CD4-positive, CD25-positive, alpha-beta regulatory T cell (primary cell): ENCODE measurements at regions not wholly inside any gene's neighbourhood (a gene's known extent, or its start where the extent isn't known, plus 50 kb on each side); places are given as distances from the start of the nearest gene placed in this dataset.

Source experiments
- ATAC-seq, 2 donors: fragments of 150-1000 bp; cut with Tn5 transposase; one replicate each; pipeline ENCODE4 v1.10.0; 2021; ENCODE audit warnings: low read depth in 2 of 2, moderate number of reproducible peaks in 2 of 2, moderate library complexity in 1 of 2
- DNase-seq, 3 donors: peaks; one replicate each; pipeline versions ENCODE4 v3.0.0 to v3.0.0-alpha.2; 2012 to 2022; ENCODE audit warnings: mixed read lengths in 1 of 3
- H3K27ac ChIP-seq: one replicate; pipeline ENCODE4 v1.7.0; 2013; ENCODE audit warnings: mild to moderate bottlenecking, low read length; ENCODE audit not compliant: insufficient read depth, poor library complexity, severe bottlenecking
- H3K27me3 ChIP-seq: one replicate; pipeline ENCODE4 v1.7.0; 2013; ENCODE audit warnings: low read length; ENCODE audit not compliant: control insufficient read depth, insufficient read depth
- H3K36me3 ChIP-seq: one replicate; pipeline ENCODE4 v1.7.0; 2013; ENCODE audit warnings: mild to moderate bottlenecking, low read length, moderate library complexity; ENCODE audit not compliant: control insufficient read depth, insufficient read depth
- H3K4me1 ChIP-seq: 2 replicates; pipeline ENCODE4 v1.7.0; 2013; ENCODE audit warnings: mild to moderate bottlenecking, low read length; ENCODE audit not compliant: insufficient read depth, control insufficient read depth, poor library complexity, severe bottlenecking
- H3K4me3 ChIP-seq: one replicate; pipeline ENCODE4 v1.7.0; 2013; ENCODE audit warnings: low read depth, mild to moderate bottlenecking, low read length, moderate library complexity
- H3K9me3 ChIP-seq, 2 experiments: 1 replicate in 1 of 2; 2 replicates in 1 of 2; pipeline ENCODE4 v1.7.0; 2013; ENCODE audit warnings: low read length in 2 of 2, mild to moderate bottlenecking in 1 of 2, moderate library complexity in 1 of 2; ENCODE audit not compliant: control insufficient read depth in 2 of 2
- H3K27ac Mint-ChIP-seq, 3 donors: one replicate each; pipeline ENCODE4 v1.8.0; 2020 to 2022; ENCODE audit warnings: mild to moderate bottlenecking in 3 of 3, mixed read lengths in 3 of 3, moderate library complexity in 2 of 3
- H3K27me3 Mint-ChIP-seq: one replicate; pipeline ENCODE4 v1.8.0; 2022; ENCODE audit warnings: mild to moderate bottlenecking, mixed read lengths
- H3K36me3 Mint-ChIP-seq: one replicate; pipeline ENCODE4 v1.8.0; 2020; ENCODE audit warnings: mixed read lengths
- H3K4me1 Mint-ChIP-seq, 4 donors: one replicate each; pipeline ENCODE4 v1.8.0; 2020 to 2022; ENCODE audit warnings: mixed read lengths in 4 of 4, mild to moderate bottlenecking in 1 of 4
- H3K4me3 Mint-ChIP-seq, 4 donors: one replicate each; pipeline ENCODE4 v1.8.0; 2020 to 2022; ENCODE audit warnings: mild to moderate bottlenecking in 4 of 4, mixed read lengths in 4 of 4, moderate library complexity in 3 of 4
- H3K9me3 Mint-ChIP-seq, 7 donors: one replicate each; pipeline ENCODE4 v1.8.0; 2020 to 2022; ENCODE audit warnings: mixed read lengths in 7 of 7, mild to moderate bottlenecking in 3 of 7, moderate library complexity in 2 of 7

DNA sequence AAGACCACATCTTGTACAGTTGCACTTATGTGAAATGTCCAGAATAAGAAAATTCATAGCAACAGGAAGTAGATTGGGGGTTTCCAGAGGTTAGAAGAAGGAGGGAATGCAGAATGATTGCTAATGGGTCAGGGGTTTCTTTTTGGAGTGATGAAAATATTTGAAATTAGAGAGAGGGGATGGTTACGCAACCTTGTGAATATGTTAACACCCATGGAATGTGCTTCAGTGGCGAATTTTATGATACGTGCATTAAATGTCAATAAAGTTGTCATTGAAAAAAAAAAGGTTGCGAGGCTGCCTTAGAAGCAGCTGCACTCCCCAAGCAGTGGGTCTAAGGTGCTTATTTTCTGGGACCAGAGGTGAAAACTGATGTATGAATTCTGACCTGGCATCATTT is 64.4 kb upstream of the SUB1 start:
- Histone ChIP-seq H3K27me3 (peaks cover 3% of the 10 kb centered on the region), H3K36me3 (no peaks in the 10 kb centered on the region), H3K9me3 (no peaks in the 10 kb centered on the region), H3K4me3 (no peak overlapping the region), H3K27ac (no peak overlapping the region), H3K4me1 (no peaks in the 10 kb centered on the region)
- Mint-ChIP-seq H3K4me3 (no peak overlapping the region), H3K27me3 (no peaks in the 10 kb centered on the region), H3K9me3 (no peaks in the 10 kb centered on the region), H3K36me3 (no peaks in the 10 kb centered on the region), H3K27ac (no peak overlapping the region), H3K4me1 (peaks cover 0 to 14% (median 8%) of the 10 kb centered on the region in 4 donors)
- no peak for DNase-seq
- ATAC-seq = no peak

DNA sequence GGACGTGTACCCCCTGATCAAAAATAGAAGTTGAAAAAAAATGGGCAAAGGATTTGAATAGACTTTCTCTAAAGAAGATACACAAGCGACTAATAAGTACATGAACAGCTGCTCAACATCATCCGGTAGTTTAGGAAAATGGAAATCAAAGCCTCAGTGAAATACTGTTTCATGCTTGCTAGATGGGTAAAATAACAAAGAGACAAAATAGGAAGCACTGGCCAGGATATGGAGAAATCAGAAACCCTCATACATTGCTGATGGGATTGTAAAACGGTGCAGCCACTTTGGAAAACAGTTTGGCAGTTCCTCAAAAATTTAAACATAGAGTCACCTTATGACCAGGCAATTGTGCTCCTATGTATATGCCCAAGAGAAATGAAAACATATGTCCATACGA is 65.0 kb upstream of the SUB1 start:
- no peaks in the 10 kb centered on the region for H3K36me3 Mint-ChIP-seq
- Histone ChIP-seq H3K9me3 (no peaks in the 10 kb centered on the region), H3K4me1 (no peaks in the 10 kb centered on the region), H3K27me3 (peaks cover 3% of the 10 kb centered on the region), H3K36me3 (no peaks in the 10 kb centered on the region), H3K4me3 (no peak overlapping the region), H3K27ac (no peak overlapping the region)
- peak overlapping the region in 1 of 4 donors; percentile 59 for H3K4me3 Mint-ChIP-seq
- ATAC-seq (no peak), DNase-seq (no peak)
- no peaks in the 10 kb centered on the region for H3K9me3 Mint-ChIP-seq
- peaks cover 0 to 14% (median 8%) of the 10 kb centered on the region in 4 donors for H3K4me1 Mint-ChIP-seq
- no peaks in the 10 kb centered on the region for H3K27me3 Mint-ChIP-seq
- peak overlapping the region in 1 of 3 donors; percentile 33 for H3K27ac Mint-ChIP-seq

- no peaks in the 10 kb centered on the region for H3K4me1 ChIP-seq
- no peak overlapping the region for H3K27ac ChIP-seq
- H3K4me3 ChIP-seq = no peak overlapping the region
- no peak for ATAC-seq
- Mint-ChIP-seq H3K9me3 (no peaks in the 10 kb centered on the region), H3K27me3 (no peaks in the 10 kb centered on the region), H3K27ac (no peak overlapping the region), H3K4me1 (peaks cover 0 to 14% (median 8%) of the 10 kb centered on the region in 4 donors), H3K4me3 (no peak overlapping the region), H3K36me3 (no peaks in the 10 kb centered on the region)
- H3K36me3 ChIP-seq = no peaks in the 10 kb centered on the region
- no peaks in the 10 kb centered on the region for H3K9me3 ChIP-seq
- peaks cover 3% of the 10 kb centered on the region for H3K27me3 ChIP-seq
- DNase-seq = no peak
Observed at GRCh38 chr5:32519508-32519907, 65.8 kb upstream of the SUB1 start.

GRCh38 chr5:32514806-32515205 is 70.3 kb upstream of the ZFR start:
- ATAC-seq (no peak), DNase-seq (no peak)
- H3K4me1 ChIP-seq = no peaks in the 10 kb centered on the region
- H3K4me3 ChIP-seq = no peak overlapping the region
- peaks cover 3% of the 10 kb centered on the region for H3K27me3 ChIP-seq
- no peaks in the 10 kb centered on the region for H3K4me1 Mint-ChIP-seq
- H3K9me3 ChIP-seq = no peaks in the 10 kb centered on the region
- no peaks in the 10 kb centered on the region for H3K36me3 Mint-ChIP-seq
- no peak overlapping the region for H3K27ac ChIP-seq
- H3K27ac Mint-ChIP-seq = no peak overlapping the region
- no peak overlapping the region for H3K4me3 Mint-ChIP-seq
- peaks cover 4% of the 10 kb centered on the region for H3K27me3 Mint-ChIP-seq
- no peaks in the 10 kb centered on the region for H3K9me3 Mint-ChIP-seq
- no peaks in the 10 kb centered on the region for H3K36me3 ChIP-seq

DNA sequence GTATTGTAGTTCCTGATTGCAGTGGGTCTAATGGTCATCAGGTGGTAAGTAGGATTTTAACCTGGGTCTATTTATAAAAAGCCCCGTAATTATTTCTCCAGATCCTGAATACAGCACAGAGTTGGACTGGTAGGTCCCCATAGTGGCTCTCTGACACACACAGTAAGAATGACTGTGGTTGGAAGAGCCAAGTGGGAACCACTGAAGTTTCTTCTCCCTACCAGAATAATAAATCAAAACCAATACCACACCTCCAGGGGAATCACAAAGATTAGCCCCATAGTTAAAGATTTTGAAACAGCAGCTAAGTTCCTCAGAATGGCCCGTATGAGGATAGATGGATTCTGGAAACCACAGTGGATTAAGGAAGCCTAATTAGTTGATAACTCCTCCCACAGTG is 68.4 kb upstream of the ZFR start:
- Histone ChIP-seq H3K9me3 (no peaks in the 10 kb centered on the region), H3K36me3 (no peaks in the 10 kb centered on the region), H3K27me3 (peaks cover 3% of the 10 kb centered on the region), H3K4me1 (no peaks in the 10 kb centered on the region), H3K4me3 (no peak overlapping the region), H3K27ac (no peak overlapping the region)
- no peaks in the 10 kb centered on the region for H3K9me3 Mint-ChIP-seq
- peaks cover 9% of the 10 kb centered on the region for H3K27me3 Mint-ChIP-seq
- no peaks in the 10 kb centered on the region for H3K36me3 Mint-ChIP-seq
- ATAC-seq (no peak), DNase-seq (no peak)
- no peak overlapping the region for H3K4me3 Mint-ChIP-seq
- H3K27ac Mint-ChIP-seq = peak overlapping the region in 1 of 3 donors; percentile 15
- no peaks in the 10 kb centered on the region for H3K4me1 Mint-ChIP-seq

- Histone ChIP-seq H3K36me3 (no peaks in the 10 kb centered on the region), H3K4me1 (no peaks in the 10 kb centered on the region), H3K9me3 (no peaks in the 10 kb centered on the region), H3K4me3 (no peak overlapping the region), H3K27ac (no peak overlapping the region), H3K27me3 (no peaks in the 10 kb centered on the region)
- H3K9me3 Mint-ChIP-seq = no peaks in the 10 kb centered on the region
- DNase-seq (peak in 1 of 3 donors; percentile 63), ATAC-seq (peak; percentile 69 to 71)
- H3K4me3 Mint-ChIP-seq = no peak overlapping the region
- no peaks in the 10 kb centered on the region for H3K36me3 Mint-ChIP-seq
- H3K4me1 Mint-ChIP-seq = no peaks in the 10 kb centered on the region
- H3K27ac Mint-ChIP-seq = peak overlapping the region in 1 of 3 donors; percentile 38
- H3K27me3 Mint-ChIP-seq = peaks cover 9% of the 10 kb centered on the region
Observed at GRCh38 chr5:32511776-32512374, 67.3 kb upstream of the ZFR start.

DNA sequence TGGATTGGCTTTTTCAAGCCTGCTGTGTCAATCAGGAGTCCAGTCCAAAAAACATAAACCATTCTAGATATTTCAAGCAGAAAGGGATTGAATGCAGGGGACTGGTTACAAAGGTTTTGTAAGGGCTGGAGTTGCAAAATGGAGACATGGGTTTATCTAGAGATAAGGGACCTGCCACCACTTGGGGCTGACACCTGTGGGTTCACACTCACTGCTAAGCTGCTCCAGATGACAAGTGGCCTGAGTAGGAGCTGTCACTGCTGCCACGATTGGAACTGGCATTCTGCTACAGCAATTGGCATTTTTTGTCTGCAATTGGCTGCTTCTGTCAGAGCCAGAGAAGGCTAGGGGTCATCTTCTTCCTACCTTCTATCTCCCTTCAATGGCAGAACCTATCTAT is 66.3 kb upstream of the ZFR start:
- H3K36me3 ChIP-seq = no peaks in the 10 kb centered on the region
- no peaks in the 10 kb centered on the region for H3K9me3 ChIP-seq
- H3K27me3 ChIP-seq = no peaks in the 10 kb centered on the region
- H3K27ac Mint-ChIP-seq = peak overlapping the region in 1 of 3 donors; percentile 38
- ATAC-seq (no peak), DNase-seq (no peak)
- H3K4me3 ChIP-seq = no peak overlapping the region
- peaks cover 9% of the 10 kb centered on the region for H3K27me3 Mint-ChIP-seq
- H3K4me1 ChIP-seq = no peaks in the 10 kb centered on the region
- H3K27ac ChIP-seq = no peak overlapping the region
- H3K4me1 Mint-ChIP-seq = no peaks in the 10 kb centered on the region
- no peaks in the 10 kb centered on the region for H3K36me3 Mint-ChIP-seq
- no peaks in the 10 kb centered on the region for H3K9me3 Mint-ChIP-seq
- no peak overlapping the region for H3K4me3 Mint-ChIP-seq
